GM11168 (cell line): ENCODE measurements at regions not wholly inside any gene's neighbourhood (a gene's known extent, or its start where the extent isn't known, plus 50 kb on each side); places are given as distances from the start of the nearest gene placed in this dataset.
"Not testable (repeated sequence)": the region's sequence is repeated elsewhere in the genome, so short reads cannot be mapped to it uniquely, and the experiment has no call there.

Experiments
- in situ Hi-C: fragments of 300-500 bp; cut with MboI; formaldehyde crosslinking; loops from one replicate; pipeline ENCODE4 v1.12.0; 2022; ENCODE audit warnings: low sequenced_read_pairs; ENCODE audit not compliant: unreplicated experiment

- in situ Hi-C loops = no loop called here
Observed at GRCh38 chr4:120227554-120227953, 160.9 kb upstream of the MAD2L1 start.

GRCh38 chr4:120225527-120225926 lies 158.9 kb upstream of the MAD2L1 start:
- in situ Hi-C loops = no loop called here

GRCh38 chr4:120218981-120219380 lies 152.3 kb upstream of the MAD2L1 start:
- in situ Hi-C loops = no loop called here

GRCh38 chr4:120215350-120215749 lies 148.7 kb upstream of the MAD2L1 start:
- in situ Hi-C loops = no loop called here

- in situ Hi-C loops = no loop called here
Observed at GRCh38 chr4:120211408-120212015, 144.9 kb upstream of the MAD2L1 start.

GRCh38 chr4:120209706-120210105 lies 143.1 kb upstream of the MAD2L1 start:
- in situ Hi-C loops = no loop called here

- in situ Hi-C loops = no loop called here
Observed at GRCh38 chr4:120207021-120207420, 140.4 kb upstream of the MAD2L1 start.

GRCh38 chr4:120202222-120202621 lies 135.6 kb upstream of the MAD2L1 start:
- in situ Hi-C loops = no loop called here

- in situ Hi-C loops = not testable (repeated sequence)
Observed at GRCh38 chr4:120200573-120201110, 134.0 kb upstream of the MAD2L1 start.

GRCh38 chr4:120198411-120198810 lies 131.8 kb upstream of the MAD2L1 start:
- in situ Hi-C loops = no loop called here

GRCh38 chr4:120177603-120178002 lies 111.0 kb upstream of the MAD2L1 start:
- in situ Hi-C loops = no loop called here

- in situ Hi-C loops = no loop called here
Observed at GRCh38 chr4:120175272-120175671, 108.6 kb upstream of the MAD2L1 start.

- in situ Hi-C loops = loop anchor here (25.0 kb wide), 1 partner anchor 923 kb away; no protein-coding TSS in a partner anchor
Observed at GRCh38 chr4:120163895-120164294, 97.2 kb upstream of the MAD2L1 start.

- in situ Hi-C loops = loop anchor here (25.0 kb wide), 1 partner anchor 928 kb away; no protein-coding TSS in a partner anchor
Observed at GRCh38 chr4:120158841-120159463, 92.3 kb upstream of the MAD2L1 start.

- in situ Hi-C loops = loop anchor here (25.0 kb wide), 1 partner anchor 929 kb away; no protein-coding TSS in a partner anchor
Observed at GRCh38 chr4:120158046-120158445, 91.4 kb upstream of the MAD2L1 start.

- in situ Hi-C loops = loop anchor here (25.0 kb wide), 1 partner anchor 931 kb away; no protein-coding TSS in a partner anchor
Observed at GRCh38 chr4:120156120-120156718, 89.6 kb upstream of the MAD2L1 start.

GRCh38 chr4:120155287-120155686 lies 88.6 kb upstream of the MAD2L1 start:
- in situ Hi-C loops = loop anchor here (25.0 kb wide), 1 partner anchor 932 kb away; no protein-coding TSS in a partner anchor

- in situ Hi-C loops = no loop called here
Observed at GRCh38 chr4:120144634-120145033, 78.0 kb upstream of the MAD2L1 start.

- in situ Hi-C loops = no loop called here
Observed at GRCh38 chr4:120144041-120144440, 77.4 kb upstream of the MAD2L1 start.

GRCh38 chr4:120139392-120139791 lies 72.7 kb upstream of the MAD2L1 start:
- in situ Hi-C loops = no loop called here

GRCh38 chr4:120132935-120133334 lies 66.3 kb upstream of the MAD2L1 start:
- in situ Hi-C loops = no loop called here
